LNCaP clone FGC (cell line): ENCODE measurements at regions not wholly inside any gene's neighbourhood (a gene's known extent, or its start where the extent isn't known, plus 50 kb on each side); places are given as distances from the start of the nearest gene placed in this dataset.
"Not testable (repeated sequence)": the region's sequence is repeated elsewhere in the genome, so short reads cannot be mapped to it uniquely, and the experiment has no call there.

ENCODE experiments used
- DNase-seq: peaks from one replicate; pipeline ENCODE4 v3.0.0-alpha.2; 2011; ENCODE audit warnings: low read depth
- H3K4me3 ChIP-seq: 2 replicates; pipeline ENCODE4 v1.5.1; 2011; ENCODE audit warnings: mild to moderate bottlenecking, low read depth, low read length, control low read depth
- TF ChIP-seq, protein P1 (sequence below): IDR thresholded peaks from 2 replicates; pipeline ENCODE4 v1.5.1; 2012; ENCODE audit warnings: mild to moderate bottlenecking; ENCODE audit not compliant: control insufficient read depth, insufficient read depth; ENCODE audit errors: extremely low read depth

DNA sequence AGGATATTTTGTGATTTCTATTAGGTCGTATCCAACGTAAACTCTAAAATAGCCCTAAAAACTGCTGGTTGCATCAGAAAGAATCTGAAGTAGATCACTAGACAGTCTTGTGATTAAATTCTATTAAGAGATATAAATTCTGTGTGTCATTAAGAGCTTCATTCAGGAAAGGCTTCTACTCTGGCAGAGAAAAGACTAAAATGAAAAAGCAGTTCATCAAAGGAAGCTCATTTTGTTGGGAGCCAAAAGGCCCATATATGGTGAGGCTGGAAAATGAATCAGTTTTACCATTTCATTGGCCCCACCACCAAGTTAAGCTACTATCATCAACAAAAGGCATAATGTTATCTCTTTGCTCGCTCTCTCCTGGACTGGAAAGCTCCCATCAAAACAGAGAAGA lies 261.1 kb downstream of the SATB2 start:
- no peak for DNase-seq
- TF ChIP-seq, protein P1, sequence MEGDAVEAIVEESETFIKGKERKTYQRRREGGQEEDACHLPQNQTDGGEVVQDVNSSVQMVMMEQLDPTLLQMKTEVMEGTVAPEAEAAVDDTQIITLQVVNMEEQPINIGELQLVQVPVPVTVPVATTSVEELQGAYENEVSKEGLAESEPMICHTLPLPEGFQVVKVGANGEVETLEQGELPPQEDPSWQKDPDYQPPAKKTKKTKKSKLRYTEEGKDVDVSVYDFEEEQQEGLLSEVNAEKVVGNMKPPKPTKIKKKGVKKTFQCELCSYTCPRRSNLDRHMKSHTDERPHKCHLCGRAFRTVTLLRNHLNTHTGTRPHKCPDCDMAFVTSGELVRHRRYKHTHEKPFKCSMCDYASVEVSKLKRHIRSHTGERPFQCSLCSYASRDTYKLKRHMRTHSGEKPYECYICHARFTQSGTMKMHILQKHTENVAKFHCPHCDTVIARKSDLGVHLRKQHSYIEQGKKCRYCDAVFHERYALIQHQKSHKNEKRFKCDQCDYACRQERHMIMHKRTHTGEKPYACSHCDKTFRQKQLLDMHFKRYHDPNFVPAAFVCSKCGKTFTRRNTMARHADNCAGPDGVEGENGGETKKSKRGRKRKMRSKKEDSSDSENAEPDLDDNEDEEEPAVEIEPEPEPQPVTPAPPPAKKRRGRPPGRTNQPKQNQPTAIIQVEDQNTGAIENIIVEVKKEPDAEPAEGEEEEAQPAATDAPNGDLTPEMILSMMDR = no peak
- no peak overlapping the region for H3K4me3 ChIP-seq

DNA sequence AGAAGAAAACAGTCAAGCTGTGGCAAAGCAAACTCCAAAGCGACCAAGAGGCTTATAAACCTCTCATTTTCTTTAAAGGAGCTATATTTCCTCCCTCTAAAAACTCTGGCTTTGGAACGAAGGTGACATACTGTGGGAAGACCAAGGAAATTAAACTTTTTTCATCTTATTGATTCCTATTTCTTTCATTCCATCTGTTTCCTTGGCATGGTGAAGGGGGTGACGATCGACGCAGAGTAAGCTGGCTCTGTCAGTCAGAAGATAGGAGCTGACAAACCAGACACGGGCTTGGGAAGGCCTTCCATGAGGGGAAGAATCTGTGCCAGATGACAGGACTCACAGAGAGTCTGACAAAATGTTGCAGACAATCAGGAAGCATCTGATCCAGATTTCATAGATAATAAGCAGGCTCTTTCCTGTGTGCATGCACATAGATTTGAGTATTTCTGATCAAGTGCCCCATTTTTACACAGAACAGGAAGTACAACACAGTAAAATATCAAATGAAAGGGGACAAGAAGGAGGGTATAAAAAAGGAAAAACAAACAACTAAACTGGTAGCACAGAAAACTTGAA lies 261.7 kb downstream of the SATB2 start:
- TF ChIP-seq, protein P1 = no peak
- DNase-seq = no peak
- H3K4me3 ChIP-seq = no peak overlapping the region

DNA sequence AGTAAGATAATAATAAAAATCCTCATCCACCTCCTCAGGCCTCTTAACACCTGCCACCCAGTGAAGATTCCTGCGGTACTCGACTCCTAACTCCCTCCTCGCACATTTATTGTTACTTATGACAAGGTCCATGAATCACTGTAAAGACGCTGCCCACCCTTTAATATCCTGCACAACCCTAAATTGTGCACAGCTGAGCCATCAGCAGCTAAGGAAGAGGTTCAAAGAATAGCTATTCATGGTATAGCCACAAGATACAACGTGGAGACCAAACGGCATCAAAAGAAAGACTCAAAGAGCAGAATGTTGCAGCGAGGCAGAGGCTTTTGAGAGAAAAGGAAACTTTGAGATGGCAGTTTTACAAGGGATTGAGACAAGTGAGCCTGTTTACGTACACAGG lies 266.3 kb downstream of the SATB2 start:
- TF ChIP-seq, protein P1 = no peak

GRCh38 chr2:199189229-199189628 lies 268.5 kb downstream of the SATB2 start:
- DNase-seq = no peak
- H3K4me3 ChIP-seq = no peak overlapping the region

More for the DNA sequence above, 266.3 kb downstream of the SATB2 start:
- no peak overlapping the region for H3K4me3 ChIP-seq
- no peak for DNase-seq

GRCh38 chr2:199186301-199186751 lies 271.4 kb downstream of the SATB2 start:
- no peak for DNase-seq
- H3K4me3 ChIP-seq = no peak overlapping the region
- TF ChIP-seq, protein P1 = no peak

More at GRCh38 chr2:199189229-199189628, 268.5 kb downstream of the SATB2 start:
- TF ChIP-seq, protein P1 = no peak

DNA sequence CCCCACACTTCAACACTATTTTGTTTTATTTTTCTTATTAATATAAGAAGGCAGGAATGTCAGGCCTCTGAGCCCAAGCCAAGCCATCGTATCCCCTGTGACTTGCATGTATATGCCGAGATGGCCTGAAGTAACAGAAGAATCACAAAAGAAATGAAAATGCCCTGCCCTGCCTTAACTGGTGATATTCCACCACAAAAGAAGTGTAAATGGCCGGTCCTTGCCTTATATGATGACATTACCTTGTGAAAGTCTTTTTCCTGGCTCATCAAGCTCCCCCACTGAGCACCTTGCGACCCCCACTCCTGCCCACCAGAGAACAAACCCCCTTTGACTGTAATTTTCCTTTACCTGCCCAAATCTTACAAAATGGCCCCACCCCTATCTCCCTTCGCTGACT lies 272.6 kb downstream of the SATB2 start:
- H3K4me3 ChIP-seq, DNase-seq: not testable (repeated sequence)

DNA sequence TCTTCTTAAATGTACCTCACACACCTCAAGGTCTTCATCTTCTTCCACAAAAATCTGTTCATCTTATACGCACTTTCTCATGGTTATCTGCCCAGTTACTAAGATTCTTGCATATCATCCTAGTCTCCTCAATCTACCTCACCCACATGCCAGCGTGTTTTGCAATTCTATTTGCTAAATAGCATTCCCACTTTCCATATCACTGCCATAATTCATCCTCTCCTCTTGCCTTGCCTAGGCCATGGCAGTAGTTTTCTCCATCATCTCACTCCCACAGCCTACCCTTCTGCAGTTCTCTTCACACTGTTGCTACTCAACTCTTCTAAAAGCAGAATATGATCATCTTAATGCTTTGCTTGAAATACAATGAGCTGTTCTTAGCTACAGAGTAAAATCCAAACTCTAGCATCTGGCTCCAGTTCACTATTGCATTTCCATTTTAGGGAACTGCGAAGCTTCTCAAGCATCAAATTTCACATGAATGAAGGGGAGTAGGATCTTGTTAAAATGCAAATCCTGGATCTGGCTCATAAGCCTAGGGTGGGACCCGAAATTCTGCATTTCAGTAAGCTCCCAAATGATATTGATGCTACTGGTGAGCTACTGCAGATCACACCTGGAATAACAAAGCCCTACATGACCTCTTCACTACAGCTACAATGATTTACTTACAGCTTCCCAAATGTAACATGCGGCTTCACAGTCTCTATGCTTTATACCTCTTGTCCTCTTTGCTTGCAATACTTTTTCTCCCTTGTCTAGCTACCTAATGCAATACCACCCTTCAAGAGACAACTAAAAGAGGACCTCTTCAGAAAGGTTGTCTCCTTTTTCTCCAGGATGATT lies 293.9 kb downstream of the SATB2 start:
- DNase-seq = no peak
- H3K4me3 ChIP-seq = no peak overlapping the region
- TF ChIP-seq, protein P1 = no peak
